GM21717 (cell line): ENCODE measurements at regions not wholly inside any gene's neighbourhood (a gene's known extent, or its start where the extent isn't known, plus 50 kb on each side); places are given as distances from the start of the nearest gene placed in this dataset.
"Not testable (repeated sequence)": the region's sequence is repeated elsewhere in the genome, so short reads cannot be mapped to it uniquely, and the experiment has no call there.

Experiments
- ATAC-seq: cut with Tn5 transposase; IDR thresholded peaks from one replicate; pipeline ENCODE4 v1.9.1; 2021; ENCODE audit warnings: mild to moderate bottlenecking, moderate library complexity; ENCODE audit not compliant: unreplicated experiment

DNA sequence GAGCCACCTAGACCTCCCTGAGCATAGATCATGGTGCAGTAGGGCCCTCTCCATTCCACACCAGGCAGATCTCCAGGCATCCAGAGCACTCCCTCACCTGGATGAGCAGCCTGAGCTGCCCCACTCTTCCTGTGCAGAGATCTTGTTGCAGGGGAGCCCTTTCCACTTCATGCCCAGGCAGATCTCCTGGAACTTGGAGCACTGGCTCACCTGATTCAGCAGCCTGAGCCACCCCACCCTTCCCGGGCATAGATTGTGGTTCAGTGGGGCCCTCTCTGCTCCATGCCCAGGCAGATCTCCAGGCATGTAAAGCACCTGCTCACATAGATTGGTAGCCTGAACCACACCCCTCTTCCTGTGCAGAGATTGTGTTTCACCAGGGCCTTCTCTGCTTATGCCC is 78.0 kb downstream of the SEC16B start:
- ATAC-seq, result no peak

DNA sequence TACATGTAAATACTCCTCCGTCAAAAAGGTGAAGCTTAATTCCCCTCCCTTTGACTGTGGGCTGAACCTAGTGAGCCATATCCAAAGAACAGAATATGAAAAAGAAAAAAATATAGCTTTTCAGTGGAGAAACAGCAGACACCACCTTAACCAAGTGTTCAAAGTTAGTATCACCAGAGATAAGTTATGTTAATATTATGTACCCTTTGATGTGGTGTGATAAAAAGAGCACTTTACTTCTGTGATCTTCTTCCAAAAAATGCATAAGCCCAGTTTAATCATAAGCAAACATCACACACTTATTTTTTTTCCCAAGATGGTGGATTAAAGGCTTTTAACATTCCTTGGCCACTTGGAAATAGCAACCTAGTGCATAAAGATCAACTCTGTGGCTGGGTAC is 79.4 kb downstream of the SEC16B start:
- no peak for ATAC-seq

DNA sequence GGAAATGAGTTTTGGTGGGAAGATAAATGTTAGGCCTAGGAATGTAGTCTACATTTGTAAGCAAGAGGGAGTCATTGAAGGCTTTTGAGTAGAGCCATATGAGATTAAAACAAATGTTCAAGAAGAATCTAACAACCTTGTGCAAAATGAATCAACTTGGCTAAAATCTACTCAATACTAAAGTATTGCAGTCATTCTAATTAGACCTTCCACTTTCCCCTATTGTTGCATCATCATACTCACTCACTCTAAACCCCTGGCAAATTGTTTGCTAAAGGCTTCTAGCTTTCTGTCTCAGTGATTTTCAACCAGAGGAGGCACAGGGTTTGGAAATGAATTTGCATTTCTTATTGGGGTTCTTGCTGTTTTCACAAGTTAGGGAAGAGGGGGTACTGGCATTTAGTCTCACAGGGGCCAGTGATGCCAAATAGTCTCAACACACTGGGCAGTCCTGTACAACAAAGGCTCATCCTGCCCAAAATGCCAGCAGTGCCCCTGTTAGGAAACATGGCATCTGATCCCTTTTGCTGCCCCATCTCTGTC is 85.3 kb downstream of the SEC16B start:
- no peak for ATAC-seq

DNA sequence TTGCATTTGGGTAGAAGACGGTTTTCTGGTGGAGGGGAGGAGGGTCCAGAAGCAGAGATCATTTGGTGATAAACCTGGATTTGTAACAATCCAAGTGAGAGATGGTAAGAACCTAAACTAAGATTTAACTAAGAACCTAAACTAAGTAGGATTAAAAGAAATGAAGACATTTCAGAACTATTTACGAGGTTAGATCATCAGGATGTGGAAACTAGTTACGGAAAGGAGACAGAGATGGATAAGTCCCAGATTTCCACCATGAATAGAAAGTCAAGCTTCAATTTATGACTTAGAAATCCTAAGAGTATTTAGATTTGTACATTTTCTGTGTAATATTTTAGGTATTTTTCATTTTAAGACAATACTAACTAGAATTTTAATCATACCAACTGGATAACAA is 86.3 kb downstream of the SEC16B start:
- no peak for ATAC-seq

DNA sequence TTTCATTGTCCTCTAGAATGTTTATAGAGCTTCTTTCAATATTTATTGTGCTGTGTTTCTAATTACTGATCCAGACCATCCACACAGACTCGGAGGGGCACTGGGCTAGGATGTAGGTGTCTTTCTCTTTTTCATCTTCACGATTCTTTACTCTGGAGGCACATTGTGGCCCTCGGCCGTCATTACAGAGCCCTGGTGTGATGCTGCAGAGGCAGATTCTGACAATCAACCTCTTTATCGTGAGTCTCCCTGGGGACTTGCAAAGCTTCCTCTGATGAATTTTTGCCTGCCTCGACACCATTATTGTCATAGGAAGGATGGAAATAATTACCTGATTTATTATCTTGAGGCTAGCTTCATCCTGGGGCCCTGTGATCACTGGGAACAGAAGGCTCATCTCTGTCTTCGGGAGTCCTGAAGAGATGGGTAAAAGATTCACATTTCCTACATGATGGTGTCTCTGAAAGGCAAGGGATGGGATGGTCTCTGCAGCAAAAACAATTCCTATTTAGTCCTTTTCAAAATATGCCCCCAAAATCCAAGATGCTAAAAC is 89.4 kb downstream of the SEC16B start:
- no peak for ATAC-seq

DNA sequence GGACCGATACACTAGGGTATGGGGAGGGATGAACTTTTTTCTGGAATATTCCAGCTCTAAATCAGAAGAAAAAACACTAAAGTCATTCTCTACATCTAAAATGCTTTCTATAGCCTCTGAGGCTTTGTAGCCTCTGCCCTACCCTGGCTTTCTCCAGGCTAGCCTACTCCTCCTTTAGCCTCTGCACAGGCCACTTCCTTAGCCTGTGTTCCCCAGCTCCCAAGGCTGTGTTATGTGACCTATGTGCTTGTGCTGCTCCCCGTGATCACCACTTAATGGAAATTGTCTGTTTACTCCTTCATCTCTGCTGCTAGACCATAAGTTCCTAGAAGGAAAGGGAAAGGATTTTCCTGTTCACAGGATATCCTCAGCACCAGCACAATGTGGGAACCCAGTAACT is 92.8 kb downstream of the SEC16B start:
- no peak for ATAC-seq

DNA sequence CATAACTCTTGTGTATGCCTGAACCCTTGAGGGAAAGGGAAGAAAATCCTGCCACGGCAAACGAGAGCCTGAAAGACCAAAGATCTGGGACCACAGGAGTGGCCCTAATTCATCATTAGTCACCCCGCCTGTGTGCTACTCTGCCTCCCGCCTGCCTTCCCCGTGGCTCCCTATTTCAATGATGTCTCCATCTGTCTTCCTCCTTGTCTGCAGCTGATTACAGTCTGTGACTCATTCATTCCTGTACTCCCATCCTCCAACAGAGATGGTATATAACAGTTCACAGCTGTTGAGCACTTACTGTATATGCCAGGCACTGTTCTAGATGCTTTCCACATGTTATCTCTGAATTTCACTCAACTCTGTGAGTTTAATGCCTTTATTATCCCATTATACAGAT is 96.6 kb downstream of the SEC16B start:
- no peak for ATAC-seq

DNA sequence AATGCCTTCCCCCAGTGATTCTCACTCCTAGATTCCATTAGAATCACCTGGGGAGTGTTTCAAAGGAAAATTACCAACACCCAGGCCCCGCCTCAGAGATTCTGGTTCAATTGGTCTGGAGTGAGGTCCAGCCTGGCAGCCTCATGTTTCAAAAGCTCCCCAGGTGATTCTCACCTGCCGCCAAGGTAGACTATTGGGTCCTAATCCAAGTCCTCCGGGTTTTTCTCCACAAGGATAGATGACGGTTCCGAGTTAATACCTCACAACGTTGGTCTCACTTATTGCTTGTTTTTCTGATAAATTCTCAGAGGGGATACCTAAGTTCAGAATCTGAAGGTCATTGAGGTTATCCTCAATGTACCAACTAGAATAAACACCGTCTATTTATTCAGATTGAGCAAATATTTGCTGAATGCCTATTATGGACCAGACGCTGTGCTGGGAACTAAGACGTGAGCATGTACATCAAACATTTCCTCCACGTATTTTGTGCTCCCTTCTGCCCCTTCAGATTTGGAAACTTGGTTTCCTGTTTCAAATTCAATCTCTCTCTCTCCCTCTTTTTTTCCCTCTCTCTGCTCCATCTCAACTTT is 97.5 kb downstream of the SEC16B start:
- ATAC-seq, result no peak

DNA sequence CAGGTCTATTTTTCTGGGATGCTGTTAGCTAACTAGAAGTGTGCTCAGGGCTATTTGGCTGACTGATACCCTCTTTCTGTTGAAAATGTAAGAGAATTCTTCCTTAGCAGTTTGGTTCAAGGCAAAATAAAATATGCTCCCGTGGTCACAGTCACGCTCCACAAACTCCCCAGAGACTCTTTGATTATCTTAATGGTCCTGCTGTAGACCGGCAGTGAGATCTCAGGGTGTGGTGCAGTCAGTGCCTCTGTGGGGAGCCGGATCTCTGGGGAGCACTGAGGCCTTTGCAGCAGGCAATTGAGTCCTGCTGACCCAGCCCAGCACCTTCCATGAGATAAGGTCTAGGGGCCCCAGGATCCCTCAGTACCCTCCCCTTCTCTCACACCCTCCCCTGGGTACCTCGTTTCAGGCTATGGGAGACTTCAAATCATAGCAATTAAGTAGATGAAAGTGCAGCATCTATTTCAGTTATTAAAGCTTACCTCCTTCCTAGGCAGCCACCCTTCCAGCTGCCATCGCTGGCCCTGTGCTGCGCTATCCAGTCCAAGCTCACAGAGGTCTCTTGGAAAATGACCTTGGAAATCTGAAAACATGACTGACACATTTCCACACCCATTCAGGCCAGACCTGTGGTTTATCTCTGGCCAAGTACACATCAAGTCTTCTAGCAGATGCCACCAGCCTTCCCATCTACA is 98.1 kb downstream of the SEC16B start:
- ATAC-seq, result no peak

DNA sequence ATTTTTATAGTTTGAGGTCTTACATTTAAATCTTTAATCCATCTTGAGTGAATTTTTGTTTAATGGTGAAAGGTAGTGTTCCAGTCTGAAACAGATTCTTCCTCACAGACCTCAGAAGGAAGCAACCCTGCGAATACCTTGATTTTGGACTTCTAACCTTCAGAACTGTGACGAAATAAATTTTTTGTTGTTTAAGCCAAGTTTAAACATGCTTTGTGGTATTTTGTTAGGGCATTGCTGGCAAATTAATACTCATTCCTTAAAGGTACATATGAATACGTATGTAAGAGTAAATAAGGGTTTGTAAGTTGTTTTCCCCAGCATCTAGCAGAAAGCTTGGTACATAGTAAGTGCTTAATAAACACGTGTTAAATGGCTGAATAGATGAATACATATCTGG is 100.3 kb downstream of the SEC16B start:
- no peak for ATAC-seq

DNA sequence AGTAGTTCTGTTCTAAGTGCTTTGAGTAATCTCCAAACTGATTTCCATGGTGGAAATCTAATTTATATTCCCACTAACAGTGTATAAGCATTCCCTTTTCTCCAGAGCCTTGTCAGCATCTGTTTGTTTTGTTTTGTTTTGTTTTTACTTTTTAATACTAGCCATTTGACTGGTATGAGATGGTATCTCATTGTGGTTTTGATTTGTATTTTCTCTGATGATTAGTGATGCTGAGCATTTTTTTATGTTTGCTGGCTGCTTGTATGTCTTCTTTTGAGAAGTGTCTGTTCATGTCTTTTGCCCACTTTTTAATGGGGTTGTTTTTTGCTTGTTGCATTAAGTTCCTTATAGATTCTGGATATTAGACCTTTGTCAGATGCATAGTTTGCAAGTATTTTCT is 100.8 kb downstream of the SEC16B start:
- not testable (repeated sequence) for ATAC-seq

DNA sequence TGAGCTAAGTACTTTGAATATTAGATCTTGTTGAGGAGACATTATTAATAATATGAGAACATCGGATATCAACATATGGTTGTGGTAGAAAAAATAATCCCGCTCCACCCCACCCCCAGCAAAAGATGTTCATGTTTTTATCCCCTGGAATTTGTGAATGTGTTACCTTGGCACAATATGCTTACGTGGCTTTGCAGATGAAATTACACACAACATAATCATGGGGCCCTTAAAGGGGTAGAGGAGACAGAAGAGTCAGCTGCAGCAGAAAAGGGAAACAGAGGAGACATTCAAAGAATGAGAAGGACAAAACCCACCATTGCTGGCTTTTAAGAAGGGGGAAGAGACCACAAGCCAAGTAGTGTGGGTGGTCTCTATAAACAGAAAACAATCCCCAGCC is 104.1 kb downstream of the SEC16B start:
- ATAC-seq, result no peak

DNA sequence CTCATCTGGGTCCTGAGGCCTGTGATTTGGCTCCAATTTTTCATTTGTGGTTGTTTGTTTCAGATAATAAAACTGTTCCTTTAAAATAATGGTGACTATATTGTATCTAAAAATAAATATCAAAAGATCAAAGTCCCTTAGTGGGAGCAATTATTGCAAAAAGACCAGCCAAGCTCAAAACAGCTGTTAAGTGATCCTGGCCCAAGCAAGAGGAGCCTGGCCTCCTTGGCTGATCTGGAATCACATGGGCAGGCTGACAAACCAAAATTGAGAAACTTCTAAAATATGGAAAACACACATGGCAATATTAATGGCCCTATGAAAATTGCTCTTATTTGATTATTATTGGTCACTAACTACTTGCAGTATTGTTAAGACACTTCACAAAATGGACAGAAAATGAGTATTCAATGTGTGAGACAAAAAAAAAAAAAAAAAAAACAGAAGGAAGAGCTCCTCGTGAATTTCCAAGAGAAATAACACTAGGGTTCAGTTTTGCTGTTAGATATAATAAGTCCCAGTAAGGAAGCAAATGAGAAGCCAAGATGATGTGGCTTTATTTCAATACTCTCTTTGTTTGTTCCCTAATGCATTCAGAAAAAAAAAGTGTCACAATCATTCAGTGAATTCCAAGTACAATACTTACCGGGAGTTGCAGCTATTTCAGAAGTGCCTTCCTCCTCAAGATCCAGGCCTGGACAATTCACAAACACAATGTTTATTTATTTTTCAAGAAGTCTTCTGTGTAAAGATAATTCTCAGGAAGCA is 105.1 kb downstream of the SEC16B start:
- ATAC-seq, result no peak

DNA sequence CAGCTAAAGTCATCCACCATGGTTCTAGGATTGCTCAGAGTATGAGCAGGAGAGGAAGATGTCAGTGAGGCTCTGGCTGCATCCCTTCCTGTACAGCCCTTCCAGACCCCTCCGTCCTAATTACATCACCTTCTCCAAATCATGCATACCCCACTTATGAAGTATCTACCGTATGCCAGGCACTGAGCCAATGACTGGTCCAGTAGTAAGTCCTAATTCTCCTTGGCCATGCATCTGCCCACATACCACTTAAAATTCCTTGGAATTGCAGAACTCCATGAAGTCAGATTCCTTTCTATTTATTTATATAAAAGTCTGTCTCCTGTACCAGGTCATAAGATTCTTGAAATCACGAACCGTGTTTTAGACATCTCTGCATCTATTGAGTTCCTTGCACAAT is 106.1 kb downstream of the SEC16B start:
- ATAC-seq, result no peak

DNA sequence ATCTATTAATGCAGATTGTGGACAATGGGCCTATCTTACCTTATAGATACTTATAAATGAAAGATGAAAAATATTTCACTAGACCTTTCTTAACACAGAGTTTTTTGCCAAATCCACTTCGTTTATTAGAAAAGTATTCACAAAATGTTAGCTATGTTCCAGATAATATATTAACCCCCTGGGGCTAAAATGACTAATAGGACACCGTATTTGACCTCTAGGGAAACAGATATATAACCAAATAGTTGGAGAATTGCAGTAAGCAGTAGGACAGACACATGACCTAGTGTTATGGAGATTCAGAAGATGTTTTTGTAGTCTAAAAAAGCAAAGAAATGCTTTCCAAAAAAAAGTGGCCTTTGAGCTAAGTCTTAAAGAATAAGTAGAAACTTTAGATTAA is 106.9 kb downstream of the SEC16B start:
- ATAC-seq, result no peak

DNA sequence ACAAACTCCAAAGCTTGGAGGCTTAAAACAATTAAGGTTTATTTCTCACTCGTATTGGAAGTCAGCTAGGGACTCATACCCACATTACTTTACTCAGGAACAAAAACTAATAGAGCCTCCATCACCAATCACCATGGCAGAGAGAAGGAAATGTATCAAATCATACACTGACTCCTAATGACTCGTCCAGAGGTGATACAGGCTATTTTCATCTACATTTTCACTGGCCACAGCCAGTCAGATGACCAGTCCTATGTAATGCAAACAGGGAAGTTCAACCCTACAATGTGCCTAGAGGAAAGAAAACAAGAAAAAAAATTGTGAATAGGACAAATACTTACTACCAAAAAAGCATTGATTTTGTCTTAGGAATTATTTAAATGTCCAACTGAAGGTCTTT is 110.3 kb downstream of the SEC16B start:
- no peak for ATAC-seq

DNA sequence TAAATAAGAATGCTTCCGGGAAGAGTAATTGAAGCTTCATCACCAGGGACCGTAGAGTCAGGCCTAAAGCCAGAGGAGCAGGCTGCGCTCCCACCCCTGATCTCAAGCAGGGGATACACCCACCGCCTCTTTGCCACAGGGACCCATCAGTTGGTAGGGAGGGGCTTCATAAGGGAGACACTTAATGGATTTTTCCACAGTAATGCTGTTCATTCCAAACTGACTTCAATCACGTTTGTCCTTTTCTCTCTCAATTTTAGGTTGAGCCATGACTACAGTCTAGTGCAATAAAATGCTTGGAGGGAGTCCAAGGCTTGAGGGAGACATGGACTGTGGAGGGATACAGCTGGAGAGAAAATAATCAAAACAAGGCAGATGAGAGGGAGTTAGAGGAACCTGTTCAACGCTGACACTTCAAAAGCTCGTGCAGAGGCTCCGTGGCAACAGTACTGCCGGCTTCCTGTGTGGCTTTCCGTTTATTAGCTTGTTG is 111.5 kb downstream of the SEC16B start:
- ATAC-seq, result no peak

DNA sequence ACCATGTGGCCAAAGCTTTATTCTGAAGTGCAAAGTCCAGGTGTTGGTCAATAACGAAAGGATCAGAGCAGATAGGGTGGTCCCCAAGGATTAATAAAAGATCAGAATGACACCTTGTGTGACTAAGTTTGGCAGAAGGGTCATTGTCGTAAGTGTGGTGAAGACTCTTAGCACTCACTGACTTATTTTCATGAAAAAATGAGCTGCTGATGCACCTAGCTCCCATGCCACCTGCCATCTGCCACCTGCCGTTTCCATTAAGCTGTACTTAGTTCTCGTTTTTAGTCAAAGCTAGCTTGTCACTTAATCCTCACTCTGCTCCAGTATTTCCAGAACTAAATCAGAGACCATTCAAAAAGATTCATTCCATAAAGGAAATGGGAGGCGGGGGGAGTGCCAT is 112.6 kb downstream of the SEC16B start:
- ATAC-seq, result no peak

DNA sequence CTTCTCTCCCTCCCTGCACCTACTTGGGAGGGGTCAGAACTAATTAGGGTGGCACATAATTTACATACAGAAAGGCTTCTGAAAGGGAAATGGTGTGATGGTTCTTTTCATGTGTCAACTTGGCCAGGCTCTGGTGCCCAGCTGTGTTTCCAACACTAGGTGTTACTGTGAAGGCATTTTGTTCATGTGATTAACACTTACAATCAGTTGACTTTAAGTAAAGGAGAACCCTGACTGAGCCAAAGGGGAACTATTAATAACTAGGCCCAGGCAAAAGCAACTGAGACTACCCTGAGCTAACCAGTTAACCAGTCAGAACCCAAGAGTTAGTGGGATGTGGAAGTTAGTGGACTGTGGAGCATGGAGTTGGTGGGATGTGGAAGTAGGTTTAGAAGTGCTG is 114.9 kb downstream of the SEC16B start:
- ATAC-seq, result no peak

DNA sequence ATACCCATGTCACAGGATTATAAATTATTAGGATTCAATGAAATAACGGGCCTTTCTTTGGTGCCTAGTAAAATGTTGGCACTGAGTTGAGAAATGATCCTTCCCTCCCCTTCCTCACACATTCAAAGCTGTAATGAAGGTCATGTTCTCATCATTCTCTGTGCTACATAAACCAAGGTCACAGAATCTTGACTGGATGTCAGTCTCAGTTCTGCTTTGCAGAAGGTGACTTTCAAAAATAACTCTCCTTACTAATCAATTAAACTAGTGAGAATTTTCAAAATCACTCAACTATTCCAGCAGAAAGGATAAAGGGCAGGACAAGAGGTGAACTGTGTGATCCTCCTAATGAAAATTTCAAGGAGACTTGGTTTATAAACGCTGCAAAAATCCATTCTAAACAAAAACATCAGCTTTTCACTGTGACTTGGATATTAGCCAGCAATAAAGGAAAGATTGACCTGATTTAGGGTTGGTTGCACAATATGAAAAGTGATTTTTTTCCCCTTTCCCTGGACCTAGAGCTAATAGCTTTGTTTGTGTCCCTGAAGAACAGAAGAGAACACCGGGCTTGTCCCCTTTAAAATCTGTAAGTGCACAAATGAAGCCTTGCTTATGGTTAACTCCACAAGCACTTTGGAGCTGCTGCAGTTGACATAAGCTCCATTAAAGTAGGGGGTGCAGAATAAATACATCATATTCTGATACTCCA is 120.1 kb downstream of the SEC16B start:
- ATAC-seq, result no peak

DNA sequence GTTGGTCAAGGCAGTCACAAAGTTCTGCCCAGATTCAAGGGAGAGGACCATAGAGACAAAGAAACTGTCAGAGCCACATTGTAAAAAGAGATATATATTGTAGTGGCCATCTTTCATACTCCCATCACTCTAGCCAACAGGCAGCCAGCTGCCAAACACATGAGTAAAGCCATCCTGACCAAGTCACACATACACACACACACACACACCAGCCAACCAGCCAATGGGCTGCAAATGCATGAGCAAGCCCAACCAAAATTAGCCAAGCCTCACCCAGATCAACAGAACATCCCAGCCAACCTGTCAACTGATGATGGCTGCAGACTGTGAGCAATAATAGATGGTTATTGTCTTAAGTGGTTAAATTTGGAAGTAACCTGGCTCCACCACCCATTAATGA is 120.7 kb downstream of the SEC16B start:
- ATAC-seq, result no peak
